HCT116 (cell line): ENCODE measurements at regions not wholly inside any gene's neighbourhood (a gene's known extent, or its start where the extent isn't known, plus 50 kb on each side); places are given as distances from the start of the nearest gene placed in this dataset.

Experiments used
- ATAC-seq: fragments of 200-7000 bp; cut with Tn5 transposase; 2 replicates; pipeline ENCODE4 v1.9.1; 2020; ENCODE audit warnings: mild to moderate bottlenecking, moderate library complexity
- BruUV-seq: library from RNA; stranded (reverse); fragments of 400-500 nt; replicated peaks from 2 replicates; lab custom pipeline; 2021; lab: Mats Ljungman, UMichigan
- CTCF ChIA-PET: fragments of 300-600 bp; sonication (Branson Sonifier 250); formaldehyde crosslinking; loops from one replicate; lab custom pipeline; 2021; ENCODE audit warnings: antibody characterized with exemption; lab: Charles Lee
- POLR2A ChIA-PET: fragments of 300-600, 350-600 bp; sonication (Branson Sonifier 250); formaldehyde crosslinking; loops from one replicate; lab custom pipeline; 2021; ENCODE audit warnings: antibody characterized with exemption; lab: Charles Lee
- RAD21 ChIA-PET, 2 experiments: fragments of 300-600 bp; sonication (Branson Sonifier 250); formaldehyde crosslinking; loops; one replicate each; lab custom pipeline; 2023; ENCODE audit warnings: low total read pairs in 2 of 2; ENCODE audit not compliant: uncharacterized antibody in 2 of 2, unreplicated experiment in 2 of 2, low non-redundant PET in 1 of 2; lab: Charles Lee
- DNase-seq: peaks from one replicate; pipeline ENCODE4 v3.0.0-alpha.2; 2010; ENCODE audit warnings: low read depth, low spot score
- H2AFZ ChIP-seq: fragments of 200-600 bp; shearing (Covaris generic), sonication (generic); 2 replicates; pipeline ENCODE4 v1.6.1; 2017; ENCODE audit warnings: low read depth, mixed run types, mixed read lengths, antibody characterized with exemption, low read length; ENCODE audit not compliant: poor library complexity, severe bottlenecking
- H3K27ac ChIP-seq: 2 replicates; pipeline ENCODE4 v1.5.1; 2012; ENCODE audit warnings: low read depth, low read length
- H3K27me3 ChIP-seq: fragments of 200-600 bp; sonication (generic); 2 replicates; pipeline ENCODE4 v1.6.1; 2016; ENCODE audit warnings: mixed run types, low read length, mixed read lengths; ENCODE audit not compliant: insufficient read depth
- H3K36me3 ChIP-seq, 2 experiments: fragments of 200-500 bp in 1 of 2; fragments of 200-600 bp in 1 of 2; sonication (Bioruptor generic) in 1 of 2; sonication (generic) in 1 of 2; 2 replicates each; pipeline versions ENCODE4 v1.5.1 to v1.6.1; 2014 to 2016; ENCODE audit warnings: low read length in 2 of 2, inconsistent platforms in 1 of 2, mixed read lengths in 1 of 2, mixed run types in 1 of 2; ENCODE audit not compliant: insufficient read depth in 2 of 2, control insufficient read depth in 1 of 2
- H3K4me1 ChIP-seq, 2 experiments: fragments of 200-600 bp in 1 of 2; sonication (generic) in 1 of 2; 2 replicates each; pipeline versions ENCODE4 v1.5.1 to v1.6.1; 2012 to 2017; ENCODE audit warnings: low read length in 2 of 2, inconsistent platforms in 1 of 2, mild to moderate bottlenecking in 1 of 2, mixed read lengths in 1 of 2, mixed run types in 1 of 2, moderate library complexity in 1 of 2; ENCODE audit not compliant: insufficient read depth in 2 of 2, control insufficient read depth in 1 of 2
- H3K4me2 ChIP-seq: fragments of 200-600 bp; sonication (generic); 2 replicates; pipeline ENCODE4 v1.6.1; 2017; ENCODE audit warnings: mixed run types, low read length, mixed read lengths
- H3K4me3 ChIP-seq, 2 experiments: fragments of 200-600 bp in 1 of 2; sonication (generic) in 1 of 2; replicated peaks in 1 of 2; 2 replicates each; pipeline ENCODE4 v1.5.1; 2011 to 2016; ENCODE audit warnings: low read length in 2 of 2, control low read depth in 1 of 2, low read depth in 1 of 2, mild to moderate bottlenecking in 1 of 2, mixed read lengths in 1 of 2, mixed run types in 1 of 2
- H3K79me2 ChIP-seq: fragments of 200-600 bp; sonication (generic); 2 replicates; pipeline ENCODE4 v1.6.1; 2017; ENCODE audit warnings: mild to moderate bottlenecking, mixed run types, low read length, moderate library complexity, mixed read lengths; ENCODE audit not compliant: insufficient read depth
- H3K9ac ChIP-seq: fragments of 200-600 bp; sonication (generic); 2 replicates; pipeline ENCODE4 v1.6.1; 2016; ENCODE audit warnings: low read length, mixed read lengths
- H3K9me2 ChIP-seq: fragments of 200-600 bp; sonication (generic), shearing (Covaris generic); 2 replicates; pipeline ENCODE4 v1.6.1; 2017; ENCODE audit warnings: mixed run types, mild to moderate bottlenecking, moderate library complexity; ENCODE audit not compliant: insufficient read depth
- H3K9me3 ChIP-seq, 2 experiments: fragments of 200-500 bp in 1 of 2; fragments of 200-600 bp in 1 of 2; sonication (Bioruptor generic) in 1 of 2; sonication (generic) in 1 of 2; 2 replicates each; pipeline ENCODE4 v1.6.1; 2014 to 2017; ENCODE audit warnings: low read length in 2 of 2, mixed read lengths in 2 of 2, inconsistent platforms in 1 of 2, low read depth in 1 of 2, mild to moderate bottlenecking in 1 of 2, mixed run types in 1 of 2, moderate library complexity in 1 of 2; ENCODE audit not compliant: control insufficient read depth in 1 of 2, insufficient read depth in 1 of 2
- H4K20me1 ChIP-seq: fragments of 200-600 bp; sonication (generic), shearing (Covaris generic); 2 replicates; pipeline ENCODE4 v1.6.1; 2017; ENCODE audit warnings: mixed run types, mild to moderate bottlenecking, moderate library complexity; ENCODE audit not compliant: insufficient read depth
- CEBPB ChIP-seq: IDR thresholded peaks from 2 replicates; pipeline ENCODE4 v1.6.1; 2012; ENCODE audit warnings: low read depth
- EGR1 ChIP-seq: IDR thresholded peaks from 2 replicates; pipeline ENCODE4 v1.6.1; 2012; ENCODE audit warnings: low read depth
- ELF1 ChIP-seq: IDR thresholded peaks from 2 replicates; pipeline ENCODE4 v1.6.1; 2012; ENCODE audit warnings: low read depth, borderline replicate concordance
- EZH2 ChIP-seq: fragments of 200-600 bp; sonication (generic); IDR thresholded peaks from 2 replicates; pipeline ENCODE4 v1.6.1; 2017; ENCODE audit warnings: antibody characterized with exemption, mixed run types
- JUND ChIP-seq: IDR thresholded peaks from 2 replicates; pipeline ENCODE4 v1.6.1; 2012
- POLR2A ChIP-seq: IDR thresholded peaks from 2 replicates; pipeline ENCODE4 v1.7.0; 2011; ENCODE audit warnings: borderline replicate concordance; ENCODE audit not compliant: insufficient read depth, insufficient read length; ENCODE audit errors: extremely low read depth
- POLR2AphosphoS5 ChIP-seq: IDR thresholded peaks from 2 replicates; pipeline ENCODE4 v1.6.1; 2011; ENCODE audit warnings: mild to moderate bottlenecking, low read depth, low read length, moderate library complexity
- SIN3A ChIP-seq: IDR thresholded peaks from 2 replicates; pipeline ENCODE4 v1.6.1; 2012; ENCODE audit warnings: low read depth
- SP1 ChIP-seq: IDR thresholded peaks from 2 replicates; pipeline ENCODE4 v1.6.1; 2012; ENCODE audit warnings: low read depth
- SRF ChIP-seq: IDR thresholded peaks from 2 replicates; pipeline ENCODE4 v1.6.1; 2012; ENCODE audit warnings: low read depth
- TCF7L2 ChIP-seq: IDR thresholded peaks from 2 replicates; pipeline ENCODE4 v1.7.0; 2011; ENCODE audit warnings: borderline replicate concordance, inconsistent platforms; ENCODE audit not compliant: insufficient read depth, insufficient read length; ENCODE audit errors: extremely low read depth
- YY1 ChIP-seq: IDR thresholded peaks from 2 replicates; pipeline ENCODE4 v1.6.1; 2011; ENCODE audit warnings: low read length, low read depth, moderate library complexity, mild to moderate bottlenecking; ENCODE audit not compliant: insufficient replicate concordance; ENCODE audit errors: extremely low read depth
- ZFX ChIP-seq: fragments of 450-650 bp; IDR thresholded peaks from 2 replicates; pipeline ENCODE4 v1.6.1; 2017
- ZNF274 ChIP-seq: fragments of 200-500 bp; sonication (Bioruptor generic); IDR thresholded peaks from 2 replicates; pipeline ENCODE4 v1.6.1; 2014; ENCODE audit warnings: mild to moderate bottlenecking, low read depth, low read length, inconsistent platforms
- intact Hi-C: fragments of 100-400 bp; cut with micrococcal nuclease; formaldehyde crosslinking; loops from 2 replicates; pipeline ENCODE4 v1.10.0; 2022
- TF ChIP-seq, protein P1 (sequence below): IDR thresholded peaks from 2 replicates; pipeline ENCODE4 v1.6.1; 2012
- TF ChIP-seq, protein P2 (sequence below): IDR thresholded peaks from 2 replicates; pipeline ENCODE4 v1.6.1; 2011; ENCODE audit warnings: mild to moderate bottlenecking, low read length, moderate library complexity; ENCODE audit not compliant: insufficient replicate concordance; ENCODE audit errors: extremely low read depth
- TF ChIP-seq, protein P3 (sequence below), 3 experiments: fragments of 200-600 bp in 1 of 3; sonication (generic) in 1 of 3; IDR thresholded peaks in 2 of 3; conservative IDR thresholded peaks in 1 of 3; 2 replicates each; pipeline ENCODE4 v1.5.1; 2012 to 2017; ENCODE audit warnings: low read depth in 2 of 3, low read length in 2 of 3, antibody characterized with exemption in 1 of 3, borderline replicate concordance in 1 of 3, control low read depth in 1 of 3, mild to moderate bottlenecking in 1 of 3, mixed read lengths in 1 of 3, mixed run types in 1 of 3, moderate library complexity in 1 of 3; ENCODE audit not compliant: insufficient read depth in 1 of 3
- TF ChIP-seq, protein P4 (sequence below): IDR thresholded peaks from 2 replicates; pipeline ENCODE4 v1.6.1; 2012
- TF ChIP-seq, protein P5 (sequence below): IDR thresholded peaks from 2 replicates; pipeline ENCODE4 v1.6.1; 2012; ENCODE audit warnings: low read depth

DNA sequence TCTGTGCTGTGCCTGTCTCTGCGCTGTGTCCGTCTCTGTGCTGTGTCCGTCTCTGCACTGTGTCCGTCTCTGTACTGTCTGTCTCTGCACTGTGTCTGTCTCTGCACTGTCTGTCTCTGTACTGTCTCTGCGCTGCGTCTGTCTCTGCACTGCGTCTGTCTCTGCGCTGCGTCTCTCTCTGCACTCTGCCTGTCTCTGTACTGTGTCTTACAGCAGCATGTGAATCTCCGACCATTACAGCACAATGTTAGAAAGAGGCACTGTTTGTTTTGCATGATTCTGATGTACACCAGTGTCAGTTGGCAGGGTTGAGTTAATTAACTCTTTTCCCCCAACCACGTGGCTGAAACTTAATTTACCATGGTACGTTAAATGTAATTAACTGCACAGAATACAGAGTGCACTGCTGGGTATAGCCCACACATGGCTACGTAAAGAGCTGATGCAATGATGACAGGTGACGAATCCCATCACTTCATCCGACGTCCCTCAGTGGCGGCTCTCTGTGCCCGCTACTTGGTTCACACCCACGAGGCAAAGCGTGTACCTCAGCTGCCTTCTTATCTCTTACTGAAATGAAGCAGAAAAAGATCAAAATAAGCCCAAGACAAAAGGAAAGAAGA, 127.7 kb upstream of the SFSWAP start:
- Histone ChIP-seq H3K9me2 (no peaks in the 10 kb centered on the region), H3K9ac (no peak overlapping the region), H3K4me1 (no peaks in the 10 kb centered on the region), H3K36me3 (no peaks in the 10 kb centered on the region), H3K27me3 (peaks cover 21% of the 10 kb centered on the region), H4K20me1 (no peaks in the 10 kb centered on the region), H3K79me2 (no peaks in the 10 kb centered on the region), H3K4me3 (no peak overlapping the region), H2AFZ (no peak overlapping the region), H3K4me2 (no peak overlapping the region), H3K27ac (no peak overlapping the region), H3K9me3 (no peaks in the 10 kb centered on the region)
- intact Hi-C loops: no loop called here
- ChIA-PET CTCF (no interaction called here), RAD21 (no interaction called here), POLR2A (no interaction called here)
- no TSS peak for BruUV-seq
- ATAC-seq (no peak), DNase-seq (no peak)
- TF ChIP-seq, protein P1, sequence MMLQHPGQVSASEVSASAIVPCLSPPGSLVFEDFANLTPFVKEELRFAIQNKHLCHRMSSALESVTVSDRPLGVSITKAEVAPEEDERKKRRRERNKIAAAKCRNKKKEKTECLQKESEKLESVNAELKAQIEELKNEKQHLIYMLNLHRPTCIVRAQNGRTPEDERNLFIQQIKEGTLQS: no peak
- TF ChIP-seq SP1 (no peak), YY1 (no peak), ZFX (no peak), EZH2 (no peak), SIN3A (no peak), POLR2AphosphoS5 (no peak), ZNF274 (no peak), SRF (no peak), EGR1 (no peak), CEBPB (no peak), POLR2A (no peak), JUND (no peak), ELF1 (no peak), TCF7L2 (no peak)
- TF ChIP-seq, protein P2, sequence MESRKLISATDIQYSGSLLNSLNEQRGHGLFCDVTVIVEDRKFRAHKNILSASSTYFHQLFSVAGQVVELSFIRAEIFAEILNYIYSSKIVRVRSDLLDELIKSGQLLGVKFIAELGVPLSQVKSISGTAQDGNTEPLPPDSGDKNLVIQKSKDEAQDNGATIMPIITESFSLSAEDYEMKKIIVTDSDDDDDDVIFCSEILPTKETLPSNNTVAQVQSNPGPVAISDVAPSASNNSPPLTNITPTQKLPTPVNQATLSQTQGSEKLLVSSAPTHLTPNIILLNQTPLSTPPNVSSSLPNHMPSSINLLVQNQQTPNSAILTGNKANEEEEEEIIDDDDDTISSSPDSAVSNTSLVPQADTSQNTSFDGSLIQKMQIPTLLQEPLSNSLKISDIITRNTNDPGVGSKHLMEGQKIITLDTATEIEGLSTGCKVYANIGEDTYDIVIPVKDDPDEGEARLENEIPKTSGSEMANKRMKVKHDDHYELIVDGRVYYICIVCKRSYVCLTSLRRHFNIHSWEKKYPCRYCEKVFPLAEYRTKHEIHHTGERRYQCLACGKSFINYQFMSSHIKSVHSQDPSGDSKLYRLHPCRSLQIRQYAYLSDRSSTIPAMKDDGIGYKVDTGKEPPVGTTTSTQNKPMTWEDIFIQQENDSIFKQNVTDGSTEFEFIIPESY: no peak
- TF ChIP-seq, protein P3, sequence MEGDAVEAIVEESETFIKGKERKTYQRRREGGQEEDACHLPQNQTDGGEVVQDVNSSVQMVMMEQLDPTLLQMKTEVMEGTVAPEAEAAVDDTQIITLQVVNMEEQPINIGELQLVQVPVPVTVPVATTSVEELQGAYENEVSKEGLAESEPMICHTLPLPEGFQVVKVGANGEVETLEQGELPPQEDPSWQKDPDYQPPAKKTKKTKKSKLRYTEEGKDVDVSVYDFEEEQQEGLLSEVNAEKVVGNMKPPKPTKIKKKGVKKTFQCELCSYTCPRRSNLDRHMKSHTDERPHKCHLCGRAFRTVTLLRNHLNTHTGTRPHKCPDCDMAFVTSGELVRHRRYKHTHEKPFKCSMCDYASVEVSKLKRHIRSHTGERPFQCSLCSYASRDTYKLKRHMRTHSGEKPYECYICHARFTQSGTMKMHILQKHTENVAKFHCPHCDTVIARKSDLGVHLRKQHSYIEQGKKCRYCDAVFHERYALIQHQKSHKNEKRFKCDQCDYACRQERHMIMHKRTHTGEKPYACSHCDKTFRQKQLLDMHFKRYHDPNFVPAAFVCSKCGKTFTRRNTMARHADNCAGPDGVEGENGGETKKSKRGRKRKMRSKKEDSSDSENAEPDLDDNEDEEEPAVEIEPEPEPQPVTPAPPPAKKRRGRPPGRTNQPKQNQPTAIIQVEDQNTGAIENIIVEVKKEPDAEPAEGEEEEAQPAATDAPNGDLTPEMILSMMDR (IDR thresholded peaks at IDR 0.05 in 2 of 3, conservative IDR thresholded peaks at IDR 0.05 in 1 of 3; ENCODE audit: borderline replicate concordance in 1 of 3, insufficient read depth in 1 of 3, low read depth in 2 of 3, low read length in 2 of 3): no peak
- TF ChIP-seq, protein P4, sequence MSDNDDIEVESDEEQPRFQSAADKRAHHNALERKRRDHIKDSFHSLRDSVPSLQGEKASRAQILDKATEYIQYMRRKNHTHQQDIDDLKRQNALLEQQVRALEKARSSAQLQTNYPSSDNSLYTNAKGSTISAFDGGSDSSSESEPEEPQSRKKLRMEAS: no peak
- TF ChIP-seq, protein P5, sequence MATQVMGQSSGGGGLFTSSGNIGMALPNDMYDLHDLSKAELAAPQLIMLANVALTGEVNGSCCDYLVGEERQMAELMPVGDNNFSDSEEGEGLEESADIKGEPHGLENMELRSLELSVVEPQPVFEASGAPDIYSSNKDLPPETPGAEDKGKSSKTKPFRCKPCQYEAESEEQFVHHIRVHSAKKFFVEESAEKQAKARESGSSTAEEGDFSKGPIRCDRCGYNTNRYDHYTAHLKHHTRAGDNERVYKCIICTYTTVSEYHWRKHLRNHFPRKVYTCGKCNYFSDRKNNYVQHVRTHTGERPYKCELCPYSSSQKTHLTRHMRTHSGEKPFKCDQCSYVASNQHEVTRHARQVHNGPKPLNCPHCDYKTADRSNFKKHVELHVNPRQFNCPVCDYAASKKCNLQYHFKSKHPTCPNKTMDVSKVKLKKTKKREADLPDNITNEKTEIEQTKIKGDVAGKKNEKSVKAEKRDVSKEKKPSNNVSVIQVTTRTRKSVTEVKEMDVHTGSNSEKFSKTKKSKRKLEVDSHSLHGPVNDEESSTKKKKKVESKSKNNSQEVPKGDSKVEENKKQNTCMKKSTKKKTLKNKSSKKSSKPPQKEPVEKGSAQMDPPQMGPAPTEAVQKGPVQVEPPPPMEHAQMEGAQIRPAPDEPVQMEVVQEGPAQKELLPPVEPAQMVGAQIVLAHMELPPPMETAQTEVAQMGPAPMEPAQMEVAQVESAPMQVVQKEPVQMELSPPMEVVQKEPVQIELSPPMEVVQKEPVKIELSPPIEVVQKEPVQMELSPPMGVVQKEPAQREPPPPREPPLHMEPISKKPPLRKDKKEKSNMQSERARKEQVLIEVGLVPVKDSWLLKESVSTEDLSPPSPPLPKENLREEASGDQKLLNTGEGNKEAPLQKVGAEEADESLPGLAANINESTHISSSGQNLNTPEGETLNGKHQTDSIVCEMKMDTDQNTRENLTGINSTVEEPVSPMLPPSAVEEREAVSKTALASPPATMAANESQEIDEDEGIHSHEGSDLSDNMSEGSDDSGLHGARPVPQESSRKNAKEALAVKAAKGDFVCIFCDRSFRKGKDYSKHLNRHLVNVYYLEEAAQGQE: no peak
